ENCODE measurements at regions not wholly inside any gene's neighbourhood (a gene's known extent, or its start where the extent isn't known, plus 50 kb on each side); places are given as distances from the start of the nearest gene placed in this dataset.

- TF ChIP-seq, protein P1, sequence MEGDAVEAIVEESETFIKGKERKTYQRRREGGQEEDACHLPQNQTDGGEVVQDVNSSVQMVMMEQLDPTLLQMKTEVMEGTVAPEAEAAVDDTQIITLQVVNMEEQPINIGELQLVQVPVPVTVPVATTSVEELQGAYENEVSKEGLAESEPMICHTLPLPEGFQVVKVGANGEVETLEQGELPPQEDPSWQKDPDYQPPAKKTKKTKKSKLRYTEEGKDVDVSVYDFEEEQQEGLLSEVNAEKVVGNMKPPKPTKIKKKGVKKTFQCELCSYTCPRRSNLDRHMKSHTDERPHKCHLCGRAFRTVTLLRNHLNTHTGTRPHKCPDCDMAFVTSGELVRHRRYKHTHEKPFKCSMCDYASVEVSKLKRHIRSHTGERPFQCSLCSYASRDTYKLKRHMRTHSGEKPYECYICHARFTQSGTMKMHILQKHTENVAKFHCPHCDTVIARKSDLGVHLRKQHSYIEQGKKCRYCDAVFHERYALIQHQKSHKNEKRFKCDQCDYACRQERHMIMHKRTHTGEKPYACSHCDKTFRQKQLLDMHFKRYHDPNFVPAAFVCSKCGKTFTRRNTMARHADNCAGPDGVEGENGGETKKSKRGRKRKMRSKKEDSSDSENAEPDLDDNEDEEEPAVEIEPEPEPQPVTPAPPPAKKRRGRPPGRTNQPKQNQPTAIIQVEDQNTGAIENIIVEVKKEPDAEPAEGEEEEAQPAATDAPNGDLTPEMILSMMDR (IDR thresholded peaks at IDR 0.05; ENCODE audit: insufficient read depth, low read depth, low read length): no peak
- DNase-seq (ENCODE audit: low read depth): no peak
- H3K36me3 ChIP-seq (ENCODE audit: control insufficient read depth, insufficient read depth, low read length): no peaks in the 10 kb centered on the region
- H3K4me3 ChIP-seq (ENCODE audit: low read depth, low read length): no peak overlapping the region
- CTCF ChIA-PET: no interaction called here
- POLR2A ChIA-PET: no interaction called here
- no peaks in the 10 kb centered on the region; the same call in 1 of the 2 replicates for H3K27me3 ChIP-seq (ENCODE audit: control insufficient read depth, insufficient read depth, low read length)
These were observed 163.4 kb upstream of the CLINT1 start for GRCh38 chr5:158022393-158022792.

- TF ChIP-seq, protein P1 (IDR thresholded peaks at IDR 0.05; ENCODE audit: insufficient read depth, low read depth, low read length): no peak
- no peaks in the 10 kb centered on the region for H3K27me3 ChIP-seq (ENCODE audit: control insufficient read depth, insufficient read depth, low read length)
- no peaks in the 10 kb centered on the region for H3K36me3 ChIP-seq (ENCODE audit: control insufficient read depth, insufficient read depth, low read length)
- no peak overlapping the region for H3K4me3 ChIP-seq (ENCODE audit: low read depth, low read length)
- CTCF ChIA-PET: interaction anchor here (1.1 to 1.7 kb wide), 2 partner anchors 25 to 54 kb away, joined by 3 to 5 read pairs; no protein-coding TSS in a partner anchor
- no peak for DNase-seq (ENCODE audit: low read depth)
- POLR2A ChIA-PET: interaction anchor here (0.5 kb wide), 1 partner anchor 290 kb away, joined by 4 read pairs; no protein-coding TSS in a partner anchor
These were observed 161.8 kb upstream of the CLINT1 start for GRCh38 chr5:158020555-158021418.

DNA sequence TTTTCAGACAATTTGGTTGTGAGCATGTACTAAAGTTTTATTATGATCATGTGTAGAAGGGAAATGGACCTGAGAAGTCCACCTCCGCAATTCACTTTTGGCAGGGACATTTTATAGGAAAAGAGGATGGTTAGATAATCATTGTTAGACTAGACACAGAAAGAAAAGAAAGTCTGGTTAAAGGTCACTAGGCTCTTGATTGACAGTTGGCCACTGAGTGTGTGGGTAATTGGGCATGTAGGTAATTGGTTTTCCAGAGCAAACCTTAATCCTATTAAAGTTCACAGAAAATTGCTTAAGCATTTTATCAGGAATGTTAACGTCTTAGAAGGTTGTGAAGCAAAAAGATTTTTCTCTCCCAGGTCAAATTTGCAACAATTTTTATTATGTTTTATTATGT, 158.5 kb upstream of the CLINT1 start:
- TF ChIP-seq, protein P1 (IDR thresholded peaks at IDR 0.05; ENCODE audit: insufficient read depth, low read depth, low read length): no peak
- ChIA-PET CTCF (no interaction called here), POLR2A (no interaction called here)
- H3K36me3 ChIP-seq (ENCODE audit: control insufficient read depth, insufficient read depth, low read length): no peaks in the 10 kb centered on the region
- H3K4me3 ChIP-seq (ENCODE audit: low read depth, low read length): no peak overlapping the region
- DNase-seq (ENCODE audit: low read depth): no peak
- no peaks in the 10 kb centered on the region for H3K27me3 ChIP-seq (ENCODE audit: control insufficient read depth, insufficient read depth, low read length)

DNA sequence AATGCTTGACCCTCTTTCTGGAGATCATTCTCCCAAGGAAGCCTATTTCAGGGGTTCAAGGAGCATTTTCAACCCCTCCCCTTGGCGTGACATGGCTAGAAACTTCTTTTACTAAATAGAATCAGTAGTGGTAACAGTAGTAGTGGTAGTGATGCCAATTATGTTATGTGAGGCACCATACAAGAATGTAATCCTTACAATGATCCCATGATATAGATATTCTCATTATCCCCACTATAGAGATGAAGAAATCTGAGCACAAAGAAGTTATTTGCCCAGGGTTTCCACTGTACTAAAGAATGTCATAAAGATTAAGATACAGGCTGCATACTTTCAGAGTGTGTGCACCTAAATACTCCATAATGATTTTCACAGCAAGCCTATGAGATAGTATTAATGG, 155.4 kb upstream of the CLINT1 start:
- Histone ChIP-seq H3K27me3 (ENCODE audit: control insufficient read depth, insufficient read depth, low read length) (no peaks in the 10 kb centered on the region), H3K4me3 (ENCODE audit: low read depth, low read length) (no peak overlapping the region), H3K36me3 (ENCODE audit: control insufficient read depth, insufficient read depth, low read length) (no peaks in the 10 kb centered on the region)
- ChIA-PET CTCF (interaction anchor here (0.6 to 1.1 kb wide), 3 partner anchors 9 to 157 kb away, joined by 3 to 5 read pairs (median 3); no protein-coding TSS in a partner anchor), POLR2A (no interaction called here)
- TF ChIP-seq, protein P1 (IDR thresholded peaks at IDR 0.05; ENCODE audit: insufficient read depth, low read depth, low read length): no peak
- no peak for DNase-seq (ENCODE audit: low read depth)

DNA sequence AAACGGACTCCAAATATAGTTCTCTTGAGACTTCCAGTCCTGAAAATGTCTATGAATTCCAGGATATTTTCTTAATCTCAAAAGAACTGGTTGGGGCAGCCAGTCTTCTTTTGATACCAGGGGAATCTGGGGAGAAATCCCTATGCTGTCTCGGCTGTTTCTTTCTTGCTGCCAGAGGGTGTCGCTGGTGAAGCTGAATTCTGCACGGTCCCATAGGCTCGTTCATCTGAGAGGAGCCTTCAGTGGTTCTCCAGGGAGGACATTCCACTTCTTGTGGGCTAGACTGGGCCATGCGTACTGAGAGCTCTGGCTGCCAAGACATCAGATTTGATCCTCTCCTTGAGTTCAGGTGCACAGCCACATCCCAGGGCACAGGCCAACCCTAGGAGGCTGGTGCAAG, 155.0 kb upstream of the CLINT1 start:
- no peaks in the 10 kb centered on the region for H3K36me3 ChIP-seq (ENCODE audit: control insufficient read depth, insufficient read depth, low read length)
- CTCF ChIA-PET: interaction anchor here (0.7 to 1.1 kb wide), 2 partner anchors 10 to 157 kb away, joined by 3 read pairs; no protein-coding TSS in a partner anchor
- H3K27me3 ChIP-seq (ENCODE audit: control insufficient read depth, insufficient read depth, low read length): no peaks in the 10 kb centered on the region
- DNase-seq (ENCODE audit: low read depth): no peak
- H3K4me3 ChIP-seq (ENCODE audit: low read depth, low read length): no peak overlapping the region
- POLR2A ChIA-PET: no interaction called here
- TF ChIP-seq, protein P1 (IDR thresholded peaks at IDR 0.05; ENCODE audit: insufficient read depth, low read depth, low read length): peak; percentile 51
